ENCODE measurements at regions not wholly inside any gene's neighbourhood (a gene's known extent, or its start where the extent isn't known, plus 50 kb on each side); places are given as distances from the start of the nearest gene placed in this dataset.

GRCh38 chr7:118502235-118502634 is 277.7 kb downstream of the ANKRD7 start:
- TF ChIP-seq, protein P1, sequence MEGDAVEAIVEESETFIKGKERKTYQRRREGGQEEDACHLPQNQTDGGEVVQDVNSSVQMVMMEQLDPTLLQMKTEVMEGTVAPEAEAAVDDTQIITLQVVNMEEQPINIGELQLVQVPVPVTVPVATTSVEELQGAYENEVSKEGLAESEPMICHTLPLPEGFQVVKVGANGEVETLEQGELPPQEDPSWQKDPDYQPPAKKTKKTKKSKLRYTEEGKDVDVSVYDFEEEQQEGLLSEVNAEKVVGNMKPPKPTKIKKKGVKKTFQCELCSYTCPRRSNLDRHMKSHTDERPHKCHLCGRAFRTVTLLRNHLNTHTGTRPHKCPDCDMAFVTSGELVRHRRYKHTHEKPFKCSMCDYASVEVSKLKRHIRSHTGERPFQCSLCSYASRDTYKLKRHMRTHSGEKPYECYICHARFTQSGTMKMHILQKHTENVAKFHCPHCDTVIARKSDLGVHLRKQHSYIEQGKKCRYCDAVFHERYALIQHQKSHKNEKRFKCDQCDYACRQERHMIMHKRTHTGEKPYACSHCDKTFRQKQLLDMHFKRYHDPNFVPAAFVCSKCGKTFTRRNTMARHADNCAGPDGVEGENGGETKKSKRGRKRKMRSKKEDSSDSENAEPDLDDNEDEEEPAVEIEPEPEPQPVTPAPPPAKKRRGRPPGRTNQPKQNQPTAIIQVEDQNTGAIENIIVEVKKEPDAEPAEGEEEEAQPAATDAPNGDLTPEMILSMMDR (IDR thresholded peaks at IDR 0.05; ENCODE audit: borderline replicate concordance, extremely low read depth, low read length, poor library complexity, severe bottlenecking) = no peak
- TF ChIP-seq EZH2 (IDR thresholded peaks at IDR 0.05; ENCODE audit: borderline replicate concordance, low read depth, low read length, severe bottlenecking) = no peak

Data from DND-41 (cell line).